H9 (cell line): ENCODE measurements at regions not wholly inside any gene's neighbourhood (a gene's known extent, or its start where the extent isn't known, plus 50 kb on each side); places are given as distances from the start of the nearest gene placed in this dataset.

ENCODE experiments used
- DNase-seq: peaks from one replicate; pipeline ENCODE4 v3.0.0-alpha.2; 2017
- H2AFZ ChIP-seq: one replicate; pipeline ENCODE4 v1.6.1; 2013; ENCODE audit warnings: mild to moderate bottlenecking, low read length, control low read depth, moderate library complexity
- H2AK5ac ChIP-seq: 2 replicates; pipeline ENCODE4 v1.6.1; 2013; ENCODE audit warnings: low read length, control low read depth, mixed read lengths; ENCODE audit not compliant: insufficient read length
- H2BK120ac ChIP-seq: one replicate; pipeline ENCODE4 v1.6.1; 2013; ENCODE audit warnings: low read depth, mild to moderate bottlenecking, low read length, control low read depth, inconsistent platforms; ENCODE audit not compliant: poor library complexity, severe bottlenecking
- H2BK12ac ChIP-seq: 2 replicates; pipeline ENCODE4 v1.6.1; 2013; ENCODE audit warnings: low read length, control low read depth, mixed read lengths, low read depth; ENCODE audit not compliant: insufficient read length
- H2BK15ac ChIP-seq: 2 replicates; pipeline ENCODE4 v1.6.1; 2013; ENCODE audit warnings: low read depth, low read length, control low read depth
- H2BK20ac ChIP-seq: one replicate; pipeline ENCODE4 v1.6.1; 2013; ENCODE audit warnings: low read depth, mild to moderate bottlenecking, low read length, control low read depth, inconsistent platforms; ENCODE audit not compliant: poor library complexity, severe bottlenecking
- H2BK5ac ChIP-seq: 2 replicates; pipeline ENCODE4 v1.6.1; 2013; ENCODE audit warnings: low read length, control low read depth, mixed read lengths; ENCODE audit not compliant: insufficient read length
- H3K14ac ChIP-seq: 2 replicates; pipeline ENCODE4 v1.6.1; 2013; ENCODE audit warnings: low read length, control low read depth; ENCODE audit not compliant: insufficient read depth
- H3K18ac ChIP-seq: 2 replicates; pipeline ENCODE4 v1.6.1; 2013; ENCODE audit warnings: low read depth, mild to moderate bottlenecking, mixed read lengths, low read length, control low read depth; ENCODE audit not compliant: insufficient read length
- H3K23ac ChIP-seq: 2 replicates; pipeline ENCODE4 v1.6.1; 2013; ENCODE audit warnings: low read length, control low read depth, mixed read lengths, low read depth; ENCODE audit not compliant: insufficient read length
- H3K23me2 ChIP-seq: 2 replicates; pipeline ENCODE4 v1.6.1; 2013; ENCODE audit warnings: low read depth, mild to moderate bottlenecking, mixed read lengths, low read length, control low read depth; ENCODE audit not compliant: insufficient read length, poor library complexity, severe bottlenecking
- H3K27ac ChIP-seq: 2 replicates; pipeline ENCODE4 v1.5.1; 2013; ENCODE audit warnings: low read length, control low read depth, mixed read lengths, low read depth; ENCODE audit not compliant: insufficient read length
- H3K27me3 ChIP-seq: 2 replicates; pipeline ENCODE4 v1.6.1; 2013; ENCODE audit warnings: low read length, control low read depth, inconsistent platforms; ENCODE audit not compliant: insufficient read depth
- H3K4ac ChIP-seq: 2 replicates; pipeline ENCODE4 v1.6.1; 2013; ENCODE audit warnings: low read depth, mild to moderate bottlenecking, control low read depth, inconsistent platforms, low read length, moderate library complexity
- H3K4me1 ChIP-seq: 2 replicates; pipeline ENCODE4 v1.6.1; 2013; ENCODE audit warnings: low read length, control low read depth, inconsistent platforms; ENCODE audit not compliant: insufficient read depth
- H3K4me2 ChIP-seq: 2 replicates; pipeline ENCODE4 v1.6.1; 2013; ENCODE audit warnings: low read length, control low read depth, mixed read lengths; ENCODE audit not compliant: insufficient read length, insufficient read depth
- H3K56ac ChIP-seq: 2 replicates; pipeline ENCODE4 v1.6.1; 2013; ENCODE audit warnings: low read depth, mild to moderate bottlenecking, mixed read lengths, low read length, control low read depth; ENCODE audit not compliant: insufficient read length
- H3K79me1 ChIP-seq: 2 replicates; pipeline ENCODE4 v1.6.1; 2013; ENCODE audit warnings: low read depth, mild to moderate bottlenecking, moderate library complexity, low read length, control low read depth, inconsistent platforms; ENCODE audit not compliant: insufficient read depth, poor library complexity, severe bottlenecking
- H3K79me2 ChIP-seq: 2 replicates; pipeline ENCODE4 v1.6.1; 2013; ENCODE audit warnings: low read length, control low read depth, inconsistent platforms; ENCODE audit not compliant: insufficient read depth
- H3K9ac ChIP-seq: 2 replicates; pipeline ENCODE4 v1.6.1; 2013; ENCODE audit warnings: low read length, control low read depth, mixed read lengths; ENCODE audit not compliant: insufficient read length; ENCODE audit errors: extremely low read depth
- H3K9me3 ChIP-seq: one replicate; pipeline ENCODE4 v1.6.1; 2013; ENCODE audit warnings: low read depth, low read length, inconsistent platforms; ENCODE audit not compliant: control insufficient read depth
- H3T11ph ChIP-seq: one replicate; pipeline ENCODE4 v1.6.1; 2013; ENCODE audit warnings: mild to moderate bottlenecking, low read length, control low read depth, inconsistent platforms
- H4K20me1 ChIP-seq: one replicate; pipeline ENCODE4 v1.6.1; 2013; ENCODE audit not compliant: control insufficient read depth, insufficient read length, insufficient read depth
- H4K5ac ChIP-seq: 2 replicates; pipeline ENCODE4 v1.6.1; 2013; ENCODE audit warnings: low read depth, mild to moderate bottlenecking, mixed read lengths, low read length, control low read depth; ENCODE audit not compliant: insufficient read length
- H4K8ac ChIP-seq: replicated peaks from 2 replicates; pipeline ENCODE4 v1.6.1; 2013; ENCODE audit warnings: low read length, control low read depth, mixed read lengths, low read depth; ENCODE audit not compliant: insufficient read length
- H4K91ac ChIP-seq: 2 replicates; pipeline ENCODE4 v1.6.1; 2013; ENCODE audit warnings: low read depth, mild to moderate bottlenecking, moderate library complexity, mixed read lengths, low read length, control low read depth; ENCODE audit not compliant: insufficient read length
- H3K27ac Mint-ChIP-seq, 3 experiments: 2 replicates in 2 of 3; 3 replicates in 1 of 3; pipeline ENCODE4 v1.8.0; 2020 to 2021; ENCODE audit warnings: mixed read lengths in 3 of 3, mild to moderate bottlenecking in 1 of 3, moderate library complexity in 1 of 3
- H3K27me3 Mint-ChIP-seq: 2 replicates; pipeline ENCODE4 v1.8.0; 2021; ENCODE audit warnings: low read depth, mild to moderate bottlenecking, moderate library complexity, mixed read lengths
- H3K36me3 Mint-ChIP-seq, 3 experiments: 2 replicates in 2 of 3; 3 replicates in 1 of 3; pipeline ENCODE4 v1.8.0; 2020 to 2021; ENCODE audit warnings: low read depth in 3 of 3, mixed read lengths in 3 of 3; ENCODE audit not compliant: insufficient read depth in 1 of 3
- H3K4me1 Mint-ChIP-seq, 2 experiments: 2 replicates each; pipeline ENCODE4 v1.8.0; 2020; ENCODE audit warnings: mixed read lengths in 2 of 2
- H3K4me3 Mint-ChIP-seq, 2 experiments: 2 replicates in 1 of 2; 3 replicates in 1 of 2; pipeline ENCODE4 v1.8.0; 2020 to 2021; ENCODE audit warnings: mild to moderate bottlenecking in 2 of 2, mixed read lengths in 2 of 2, moderate library complexity in 1 of 2
- H3K9me3 Mint-ChIP-seq, 2 experiments: 2 replicates in 1 of 2; 3 replicates in 1 of 2; pipeline ENCODE4 v1.8.0; 2020; ENCODE audit warnings: mild to moderate bottlenecking in 2 of 2, mixed read lengths in 2 of 2, moderate library complexity in 1 of 2
- CTCF ChIP-seq: fragments of 200-600 bp; sonication (generic); conservative IDR thresholded peaks from 3 replicates; pipeline ENCODE4 v1.8.0; 2021; ENCODE audit warnings: antibody characterized with exemption, mild to moderate bottlenecking
- WGBS: extraction: QIAGEN DNeasy Blood & Tissue Kit; methylation state at CpG from one replicate; pipeline ENCODE4 v1.1.7; 2013; ENCODE audit warnings: missing lambda C conversion rate, low lambda C conversion rate, mixed read lengths; ENCODE audit not compliant: insufficient read length; ENCODE audit errors: extremely low coverage; 5-methylcytosine and 5-hydroxymethylcytosine counted together

DNA sequence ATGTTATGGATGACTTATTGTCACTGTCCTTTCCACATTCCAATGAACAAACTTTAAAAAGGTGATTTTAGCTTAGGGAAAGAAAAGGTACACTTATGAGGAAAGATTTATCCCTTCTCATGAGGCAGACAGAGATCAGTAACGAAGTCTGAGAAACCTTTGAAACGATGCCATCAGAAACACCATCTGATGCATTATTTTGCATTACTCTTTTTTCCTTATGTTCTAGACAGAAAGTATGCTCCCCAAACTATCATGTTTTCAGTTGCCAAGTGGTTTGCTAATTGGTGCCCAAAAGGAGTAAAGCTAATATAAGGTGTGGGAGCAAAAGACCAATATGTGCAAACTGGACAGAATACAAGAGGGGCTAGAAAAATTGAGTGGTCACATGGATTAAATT, 397.7 kb upstream of the RIOK2 start:
- no peak overlapping the region for H3K27ac ChIP-seq
- H2AFZ ChIP-seq: no peak overlapping the region
- H3K9me3 ChIP-seq: no peaks in the 10 kb centered on the region
- Mint-ChIP-seq H3K4me1 (no peaks in the 10 kb centered on the region), H3K27ac (no peak overlapping the region), H3K9me3 (peaks cover 4 to 7% of the 10 kb centered on the region in 2 experiments; a peak in 4 of 5 replicates), H3K27me3 (no peaks in the 10 kb centered on the region), H3K4me3 (no peak overlapping the region), H3K36me3 (peaks cover 4 to 9% (median 6%) of the 10 kb centered on the region in 3 experiments; a peak in 5 of 7 replicates)
- H3K4me2 ChIP-seq: no peak overlapping the region
- H3K27me3 ChIP-seq: no peaks in the 10 kb centered on the region
- no peak overlapping the region for H4K8ac ChIP-seq
- H4K91ac ChIP-seq: no peak overlapping the region
- no peaks in the 10 kb centered on the region for H3K79me2 ChIP-seq
- no CpG with 5 or more reads among the region's 2 CpGs for WGBS
- no peak overlapping the region for H3T11ph ChIP-seq
- H2AK5ac ChIP-seq: no peak overlapping the region
- H4K5ac ChIP-seq: no peak overlapping the region
- no peak overlapping the region for H3K14ac ChIP-seq
- H2BK12ac ChIP-seq: no peak overlapping the region
- H2BK120ac ChIP-seq: no peak overlapping the region
- no peak for DNase-seq
- H2BK20ac ChIP-seq: no peak overlapping the region
- no peak overlapping the region for H3K18ac ChIP-seq
- no peak overlapping the region for H2BK15ac ChIP-seq
- no peaks in the 10 kb centered on the region for H3K79me1 ChIP-seq
- H3K4ac ChIP-seq: no peak overlapping the region
- no peak for TF ChIP-seq CTCF
- no peak overlapping the region for H3K23ac ChIP-seq
- H3K4me1 ChIP-seq: no peaks in the 10 kb centered on the region
- no peak overlapping the region for H3K56ac ChIP-seq
- no peak overlapping the region for H2BK5ac ChIP-seq
- no peaks in the 10 kb centered on the region for H4K20me1 ChIP-seq
- H3K9ac ChIP-seq: no peak overlapping the region
- H3K23me2 ChIP-seq: no peaks in the 10 kb centered on the region
